ENCODE measurements at regions not wholly inside any gene's neighbourhood (a gene's known extent, or its start where the extent isn't known, plus 50 kb on each side); places are given as distances from the start of the nearest gene placed in this dataset.

DNA sequence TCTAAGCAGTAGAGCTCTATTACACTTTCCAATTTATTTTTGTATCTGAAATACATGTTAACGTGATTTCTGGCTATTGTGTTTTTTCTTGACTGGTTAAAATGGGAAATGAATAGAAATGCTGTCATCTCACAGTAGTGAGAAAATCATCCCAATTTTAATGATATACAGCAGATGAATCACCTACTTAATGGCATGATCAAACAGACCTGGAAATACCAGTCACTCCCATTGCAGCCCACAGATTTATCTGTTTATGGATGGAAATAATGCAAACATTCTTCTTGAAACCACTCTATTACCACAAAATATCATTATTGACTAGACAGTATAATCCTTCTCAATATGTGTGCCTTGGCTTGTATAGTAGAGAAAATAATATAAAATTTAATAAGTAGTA lies 497.8 kb upstream of the ADAMTS5 start:
- TF ChIP-seq, protein P1, sequence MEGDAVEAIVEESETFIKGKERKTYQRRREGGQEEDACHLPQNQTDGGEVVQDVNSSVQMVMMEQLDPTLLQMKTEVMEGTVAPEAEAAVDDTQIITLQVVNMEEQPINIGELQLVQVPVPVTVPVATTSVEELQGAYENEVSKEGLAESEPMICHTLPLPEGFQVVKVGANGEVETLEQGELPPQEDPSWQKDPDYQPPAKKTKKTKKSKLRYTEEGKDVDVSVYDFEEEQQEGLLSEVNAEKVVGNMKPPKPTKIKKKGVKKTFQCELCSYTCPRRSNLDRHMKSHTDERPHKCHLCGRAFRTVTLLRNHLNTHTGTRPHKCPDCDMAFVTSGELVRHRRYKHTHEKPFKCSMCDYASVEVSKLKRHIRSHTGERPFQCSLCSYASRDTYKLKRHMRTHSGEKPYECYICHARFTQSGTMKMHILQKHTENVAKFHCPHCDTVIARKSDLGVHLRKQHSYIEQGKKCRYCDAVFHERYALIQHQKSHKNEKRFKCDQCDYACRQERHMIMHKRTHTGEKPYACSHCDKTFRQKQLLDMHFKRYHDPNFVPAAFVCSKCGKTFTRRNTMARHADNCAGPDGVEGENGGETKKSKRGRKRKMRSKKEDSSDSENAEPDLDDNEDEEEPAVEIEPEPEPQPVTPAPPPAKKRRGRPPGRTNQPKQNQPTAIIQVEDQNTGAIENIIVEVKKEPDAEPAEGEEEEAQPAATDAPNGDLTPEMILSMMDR (IDR thresholded peaks at IDR 0.05; ENCODE audit: insufficient read depth, low read depth, low read length, missing control alignments), result no peak
- H3K4me3 ChIP-seq (ENCODE audit: low read length), result no peak overlapping the region
- peak; percentile 61 for DNase-seq (ENCODE audit: low read depth)

DNA sequence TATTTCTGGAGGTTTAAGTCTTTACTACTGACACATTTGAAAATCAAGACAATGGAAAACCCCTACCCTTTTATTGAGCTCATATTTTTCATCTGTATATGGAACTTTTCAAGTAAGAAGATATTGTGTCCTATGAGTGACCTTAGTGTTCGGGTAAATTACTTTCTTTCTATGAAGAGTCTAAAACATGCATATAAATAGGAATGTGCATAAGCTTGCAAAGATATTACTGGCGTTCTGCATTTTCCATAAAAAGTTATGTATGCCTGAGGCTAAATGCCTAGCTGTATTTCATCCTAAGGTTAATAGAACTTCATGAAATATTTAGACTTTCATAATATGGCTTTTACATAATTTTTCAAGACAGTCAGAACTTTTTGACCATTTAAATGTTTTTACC lies 495.8 kb upstream of the ADAMTS5 start:
- TF ChIP-seq, protein P1 (IDR thresholded peaks at IDR 0.05; ENCODE audit: insufficient read depth, low read depth, low read length, missing control alignments), result no peak
- no peak overlapping the region for H3K4me3 ChIP-seq (ENCODE audit: low read length)
- no peak for DNase-seq (ENCODE audit: low read depth)

DNA sequence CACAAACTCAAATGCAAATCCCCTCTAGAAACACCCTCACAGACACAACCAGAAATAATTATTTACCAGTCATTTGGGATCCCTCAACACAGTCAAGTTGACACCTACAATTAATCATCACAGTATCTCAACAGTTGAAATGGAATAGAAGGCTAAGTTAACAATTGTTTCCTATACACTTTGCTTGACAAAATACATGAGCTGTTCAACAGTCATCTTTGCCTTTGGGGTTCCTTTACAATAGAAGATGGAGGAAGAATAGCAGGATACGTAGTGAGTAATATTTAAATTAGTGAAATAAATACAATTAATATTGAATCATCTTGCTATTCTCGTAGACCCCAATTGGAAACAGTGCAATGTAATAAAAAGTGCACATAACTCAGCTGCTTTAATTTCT lies 487.3 kb upstream of the ADAMTS5 start:
- DNase-seq (ENCODE audit: low read depth), result peak; percentile 74
- TF ChIP-seq, protein P1 (IDR thresholded peaks at IDR 0.05; ENCODE audit: insufficient read depth, low read depth, low read length, missing control alignments), result no peak
- H3K4me3 ChIP-seq (ENCODE audit: low read length), result no peak overlapping the region

DNA sequence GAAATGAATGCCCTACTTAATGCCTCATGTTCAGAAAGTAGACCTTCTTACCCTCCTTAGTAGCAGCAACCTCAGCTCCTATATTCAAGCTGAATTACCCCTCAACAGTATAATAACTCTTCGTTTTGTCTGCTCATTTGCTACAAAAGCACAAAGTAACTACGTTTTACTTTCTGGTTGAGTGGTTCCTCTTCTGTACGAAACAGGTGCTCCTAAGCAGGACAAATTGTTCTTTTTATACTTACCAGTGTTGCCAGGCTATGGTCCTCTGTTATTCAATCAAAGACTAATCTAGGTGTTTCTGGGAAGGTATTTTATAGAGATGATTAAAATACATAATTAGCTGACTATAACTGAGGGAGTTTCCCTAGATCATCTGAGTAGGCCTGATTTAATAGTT lies 484.2 kb upstream of the ADAMTS5 start:
- no peak for DNase-seq (ENCODE audit: low read depth)
- TF ChIP-seq, protein P1 (IDR thresholded peaks at IDR 0.05; ENCODE audit: insufficient read depth, low read depth, low read length, missing control alignments), result no peak
- H3K4me3 ChIP-seq (ENCODE audit: low read length), result no peak overlapping the region

DNA sequence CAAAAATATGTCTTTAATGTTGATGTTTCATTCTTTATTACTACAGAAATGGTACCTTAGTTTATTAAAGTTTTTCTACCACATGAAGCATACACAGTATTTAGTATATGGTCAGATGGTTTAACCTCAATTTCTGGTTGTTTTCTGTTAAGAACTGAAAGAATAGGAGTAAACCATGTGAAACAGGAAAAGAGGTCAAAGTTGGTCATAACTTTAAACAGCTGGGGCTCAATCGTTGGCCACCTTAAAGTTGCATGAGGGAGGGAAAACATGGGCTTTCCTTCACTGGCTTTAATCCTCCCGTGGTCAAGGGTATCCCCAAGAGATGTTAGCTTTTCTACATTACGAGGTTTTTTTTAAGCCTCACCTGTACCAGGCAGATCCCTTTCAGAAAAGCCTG lies 483.3 kb upstream of the ADAMTS5 start:
- TF ChIP-seq, protein P1 (IDR thresholded peaks at IDR 0.05; ENCODE audit: insufficient read depth, low read depth, low read length, missing control alignments), result no peak
- DNase-seq (ENCODE audit: low read depth), result no peak
- H3K4me3 ChIP-seq (ENCODE audit: low read length), result no peak overlapping the region

DNA sequence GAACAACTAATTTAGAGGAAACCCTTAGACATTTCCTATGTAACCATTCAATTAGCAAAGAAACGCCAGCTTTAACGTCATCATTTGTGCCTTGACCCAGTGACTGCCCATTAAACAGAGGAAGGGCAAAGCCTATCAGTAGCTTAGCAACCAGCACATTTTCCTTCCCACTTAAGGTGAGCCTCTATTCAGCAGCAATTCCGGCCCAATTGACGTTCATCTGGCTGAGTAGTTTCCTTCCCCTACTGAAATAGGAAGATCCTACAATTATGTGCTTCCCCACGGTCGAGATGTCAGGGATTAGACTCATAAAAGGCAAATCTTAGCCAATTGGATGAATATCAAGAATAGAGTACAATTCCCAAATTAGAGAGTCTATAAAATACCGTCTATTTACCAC lies 482.1 kb upstream of the ADAMTS5 start:
- H3K4me3 ChIP-seq (ENCODE audit: low read length), result no peak overlapping the region
- TF ChIP-seq, protein P1 (IDR thresholded peaks at IDR 0.05; ENCODE audit: insufficient read depth, low read depth, low read length, missing control alignments), result no peak
- DNase-seq (ENCODE audit: low read depth), result no peak

DNA sequence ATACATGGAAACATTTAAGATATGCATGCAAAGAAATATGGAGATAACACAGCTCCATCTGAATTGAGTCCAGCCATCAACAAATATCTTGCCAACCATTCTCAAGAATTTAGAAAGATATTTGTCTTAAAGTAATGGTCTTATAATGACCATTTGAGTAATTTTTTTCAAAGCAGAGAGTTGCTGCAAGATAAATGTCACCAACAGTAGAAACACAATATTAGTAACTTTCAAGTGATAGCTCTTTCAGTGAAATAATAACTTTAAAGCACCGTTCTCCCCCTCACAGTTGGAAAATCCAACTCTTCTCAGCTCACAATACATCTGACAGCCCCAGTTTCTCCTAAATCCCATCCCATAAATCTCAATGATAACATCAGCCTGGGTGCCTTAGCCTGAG lies 481.0 kb upstream of the ADAMTS5 start:
- no peak overlapping the region for H3K4me3 ChIP-seq (ENCODE audit: low read length)
- TF ChIP-seq, protein P1 (IDR thresholded peaks at IDR 0.05; ENCODE audit: insufficient read depth, low read depth, low read length, missing control alignments), result no peak
- DNase-seq (ENCODE audit: low read depth), result no peak
